Stimulated activated CD8-positive, alpha-beta memory T cell treated with anti-CD3 and anti-CD28 coated beads, Interleukin-4, amount 100 ng/mL, for 4 hours (primary cell): ENCODE measurements at regions not wholly inside any gene's neighbourhood (a gene's known extent, or its start where the extent isn't known, plus 50 kb on each side); places are given as distances from the start of the nearest gene placed in this dataset.

Source experiments
- DNase-seq, 2 donors: peaks; one replicate each; pipeline ENCODE4 v3.0.0-alpha.2; 2020; ENCODE audit warnings: low read depth in 2 of 2, low spot score in 1 of 2

- DNase-seq: no peak
These were observed 59.4 kb upstream of the SPRY2 start for GRCh38 chr13:80400164-80400864.

GRCh38 chr13:80399340-80400163 lies 58.6 kb upstream of the SPRY2 start:
- DNase-seq: no peak
